Prostate gland (tissue), 2 donors: ENCODE measurements at regions not wholly inside any gene's neighbourhood (a gene's known extent, or its start where the extent isn't known, plus 50 kb on each side); places are given as distances from the start of the nearest gene placed in this dataset.

ENCODE experiments used
- DNase-seq: peaks from one replicate; pipeline ENCODE4 v3.0.0-alpha.2; 2019; ENCODE audit warnings: low spot score
- H3K27ac ChIP-seq, 2 donors: fragments of 200-600 bp; sonication (generic); 2 replicates each; pipeline ENCODE4 v1.5.1; 2017 to 2019
- H3K27me3 ChIP-seq: fragments of 200-600 bp; sonication (generic); replicated peaks from 2 replicates; pipeline ENCODE4 v1.5.1; 2019; ENCODE audit not compliant: insufficient read depth
- H3K36me3 ChIP-seq, 2 donors: fragments of 200-600 bp; sonication (generic); 1 replicate in 1 of 2; 2 replicates in 1 of 2; pipeline versions ENCODE4 v1.5.1 to v1.8.1; 2017 to 2019
- H3K4me1 ChIP-seq: fragments of 200-600 bp; sonication (generic); replicated peaks from 2 replicates; pipeline ENCODE4 v1.5.1; 2019
- H3K4me3 ChIP-seq, 2 donors: fragments of 200-600 bp; sonication (generic); 2 replicates each; pipeline ENCODE4 v1.5.1; 2017 to 2019
- H3K9me3 ChIP-seq: fragments of 200-600 bp; sonication (generic); 2 replicates; pipeline ENCODE4 v1.5.1; 2017
- POLR2A ChIP-seq: fragments of 450-650 bp; IDR thresholded peaks from one replicate; pipeline ENCODE4 v1.6.1; 2016; ENCODE audit warnings: antibody characterized with exemption, mild to moderate bottlenecking
- POLR2AphosphoS5 ChIP-seq: sonication (generic); formaldehyde crosslinking; IDR thresholded peaks from one replicate; pipeline ENCODE4 v1.6.1; 2017; ENCODE audit warnings: antibody characterized with exemption
- WGBS: methylation state at CpG from one replicate; pipeline ENCODE4 v1.1.5; 2018; 5-methylcytosine and 5-hydroxymethylcytosine counted together
- intact Hi-C: fragments of 100-400 bp; cut with DNase I; formaldehyde crosslinking; loops from one replicate; pipeline ENCODE4 v1.14.2; 2022
- TF ChIP-seq, protein P1 (sequence below), 4 experiments: fragments of 200-600 bp in 2 of 4; fragments of 450-650 bp in 2 of 4; sonication (generic) in 2 of 4; IDR thresholded peaks; 1 replicate in 3 of 4; 2 replicates in 1 of 4; pipeline ENCODE4 v1.5.1; 2016 to 2019; ENCODE audit warnings: antibody characterized with exemption in 4 of 4, mild to moderate bottlenecking in 2 of 4, moderate library complexity in 2 of 4

DNA sequence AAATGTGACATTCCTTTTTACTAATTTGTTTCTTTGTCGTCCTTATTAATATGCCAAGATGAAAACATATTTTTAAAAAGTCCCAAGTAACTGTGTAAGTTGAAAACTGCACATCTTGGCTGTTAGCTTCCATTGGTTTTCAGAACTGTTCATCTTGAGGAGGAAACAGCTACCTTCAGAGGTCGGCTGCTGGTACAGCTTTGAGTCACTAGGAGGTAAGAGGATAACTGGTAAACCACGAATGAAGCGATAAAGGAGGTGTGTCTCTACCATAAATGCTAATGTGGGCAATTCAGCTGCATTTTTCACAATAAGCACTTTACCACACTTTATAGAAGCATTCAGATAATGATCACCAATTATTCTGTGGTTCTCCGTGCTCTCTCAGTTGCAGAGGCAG is 137.5 kb upstream of the KRAS start:
- H3K27ac ChIP-seq: no peak overlapping the region
- H3K9me3 ChIP-seq: no peaks in the 10 kb centered on the region
- H3K27me3 ChIP-seq: no peaks in the 10 kb centered on the region
- no peak overlapping the region for H3K4me3 ChIP-seq
- 77% methylated on average over 5 of the region's 5 CpGs for WGBS
- intact Hi-C loops: no loop called here
- DNase-seq: no peak
- H3K36me3 ChIP-seq: no peaks in the 10 kb centered on the region
- H3K4me1 ChIP-seq: no peaks in the 10 kb centered on the region
- TF ChIP-seq POLR2A (no peak), POLR2AphosphoS5 (no peak)
- TF ChIP-seq, protein P1, sequence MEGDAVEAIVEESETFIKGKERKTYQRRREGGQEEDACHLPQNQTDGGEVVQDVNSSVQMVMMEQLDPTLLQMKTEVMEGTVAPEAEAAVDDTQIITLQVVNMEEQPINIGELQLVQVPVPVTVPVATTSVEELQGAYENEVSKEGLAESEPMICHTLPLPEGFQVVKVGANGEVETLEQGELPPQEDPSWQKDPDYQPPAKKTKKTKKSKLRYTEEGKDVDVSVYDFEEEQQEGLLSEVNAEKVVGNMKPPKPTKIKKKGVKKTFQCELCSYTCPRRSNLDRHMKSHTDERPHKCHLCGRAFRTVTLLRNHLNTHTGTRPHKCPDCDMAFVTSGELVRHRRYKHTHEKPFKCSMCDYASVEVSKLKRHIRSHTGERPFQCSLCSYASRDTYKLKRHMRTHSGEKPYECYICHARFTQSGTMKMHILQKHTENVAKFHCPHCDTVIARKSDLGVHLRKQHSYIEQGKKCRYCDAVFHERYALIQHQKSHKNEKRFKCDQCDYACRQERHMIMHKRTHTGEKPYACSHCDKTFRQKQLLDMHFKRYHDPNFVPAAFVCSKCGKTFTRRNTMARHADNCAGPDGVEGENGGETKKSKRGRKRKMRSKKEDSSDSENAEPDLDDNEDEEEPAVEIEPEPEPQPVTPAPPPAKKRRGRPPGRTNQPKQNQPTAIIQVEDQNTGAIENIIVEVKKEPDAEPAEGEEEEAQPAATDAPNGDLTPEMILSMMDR (IDR thresholded peaks at IDR 0.05): no peak

DNA sequence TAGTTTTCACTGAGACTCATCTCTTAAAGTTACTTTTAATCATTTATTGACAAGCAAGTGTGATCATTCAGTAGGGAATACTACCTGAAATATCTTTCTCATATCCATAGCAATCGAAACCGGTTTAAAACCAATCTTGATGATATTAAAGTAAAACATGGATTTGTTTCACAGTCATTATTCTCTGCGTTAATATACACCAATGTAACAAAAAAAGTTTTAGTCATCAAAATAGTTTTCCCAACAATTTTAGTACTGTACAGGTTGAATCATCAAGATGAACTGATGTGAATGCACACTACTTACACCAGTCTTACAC is 137.0 kb upstream of the KRAS start:
- no peak for DNase-seq
- Histone ChIP-seq H3K27ac (no peak overlapping the region), H3K36me3 (no peaks in the 10 kb centered on the region), H3K9me3 (no peaks in the 10 kb centered on the region), H3K27me3 (no peaks in the 10 kb centered on the region), H3K4me3 (no peak overlapping the region), H3K4me1 (no peaks in the 10 kb centered on the region)
- 77% methylated on average over 3 of the region's 3 CpGs for WGBS
- intact Hi-C loops: no loop called here
- TF ChIP-seq POLR2AphosphoS5 (no peak), POLR2A (no peak)
- TF ChIP-seq, protein P1 (IDR thresholded peaks at IDR 0.05): no peak

DNA sequence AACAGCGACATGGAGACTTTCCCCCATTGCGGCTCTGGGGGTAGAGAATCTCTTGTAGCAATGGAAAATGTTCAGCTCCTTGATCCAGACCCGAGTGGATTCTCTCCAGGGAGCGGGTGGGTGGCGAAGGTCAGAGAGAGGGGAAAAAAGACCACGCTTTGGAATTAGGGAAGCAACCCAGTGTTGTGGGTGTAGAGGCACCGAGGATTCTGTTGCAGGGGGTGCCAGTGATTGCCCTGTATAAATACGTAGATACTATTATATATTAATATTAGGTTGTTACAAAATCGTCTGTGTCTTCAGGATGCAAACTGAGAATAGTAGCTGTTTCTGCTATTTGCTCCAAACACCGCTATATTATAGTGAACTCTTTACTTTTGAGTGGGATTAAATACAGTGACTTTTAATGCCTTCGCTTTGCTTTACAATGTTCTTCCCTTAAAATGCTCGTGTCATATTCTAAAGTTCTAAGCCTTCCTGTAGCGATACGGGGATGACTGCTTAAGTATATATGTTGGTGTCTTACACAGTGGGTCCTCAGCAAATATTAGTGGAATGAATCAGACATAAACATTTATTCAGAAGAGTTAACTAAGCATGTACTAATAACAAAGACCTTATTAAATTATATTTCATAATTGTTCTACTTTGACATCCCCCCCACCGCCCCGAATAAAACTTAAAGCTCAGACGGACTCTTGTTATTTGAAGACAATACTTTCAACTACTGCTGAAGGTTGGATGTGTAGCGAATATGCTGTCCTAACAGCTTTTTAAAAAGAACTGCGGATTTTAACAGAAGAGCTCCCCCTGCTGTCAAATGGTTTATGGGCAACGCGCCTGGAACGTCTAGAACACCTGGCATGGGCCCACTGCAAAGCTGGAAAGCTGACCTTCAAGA is 136.4 kb upstream of the KRAS start:
- H3K4me3 ChIP-seq: peak overlapping the region; percentile 70 to 78
- H3K27me3 ChIP-seq: no peaks in the 10 kb centered on the region
- no peaks in the 10 kb centered on the region for H3K4me1 ChIP-seq
- no peaks in the 10 kb centered on the region for H3K36me3 ChIP-seq
- 3% methylated on average over 22 of the region's 22 CpGs for WGBS
- TF ChIP-seq POLR2A (no peak), POLR2AphosphoS5 (peak; percentile 79)
- TF ChIP-seq, protein P1 (IDR thresholded peaks at IDR 0.05): peak; percentile 55 to 86 (median 84)
- peak; percentile 88 for DNase-seq
- intact Hi-C loops: no loop called here
- H3K27ac ChIP-seq: peak overlapping the region; percentile 96
- no peaks in the 10 kb centered on the region for H3K9me3 ChIP-seq

DNA sequence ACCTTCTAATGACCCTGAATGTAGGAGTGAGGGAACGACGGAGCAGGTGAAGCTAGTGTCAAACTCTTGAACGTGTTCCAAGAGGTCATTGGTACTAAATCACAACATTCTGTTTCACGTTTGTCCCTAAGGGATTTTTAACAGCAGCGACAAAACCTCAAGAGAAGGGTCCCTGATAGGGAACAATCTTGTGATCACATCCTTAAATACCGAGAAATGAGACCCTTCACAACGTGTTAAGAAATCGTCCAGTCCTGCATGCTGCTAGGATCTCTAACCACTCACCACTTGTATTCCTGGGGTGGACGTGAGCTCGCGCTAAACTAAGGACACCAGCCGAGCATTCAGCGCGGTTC is 134.1 kb upstream of the KRAS start:
- 15% methylated on average over 14 of the region's 14 CpGs for WGBS
- intact Hi-C loops: no loop called here

More for the DNA sequence above, 134.1 kb upstream of the KRAS start:
- Histone ChIP-seq H3K9me3 (no peaks in the 10 kb centered on the region), H3K36me3 (no peaks in the 10 kb centered on the region), H3K4me1 (no peaks in the 10 kb centered on the region), H3K4me3 (peak overlapping the region; percentile 70 to 78), H3K27me3 (no peaks in the 10 kb centered on the region), H3K27ac (peak overlapping the region; percentile 96)
- no peak for DNase-seq
- TF ChIP-seq, protein P1 (IDR thresholded peaks at IDR 0.05): no peak
- TF ChIP-seq POLR2A (no peak), POLR2AphosphoS5 (no peak)
